HepG2 (cell line): ENCODE measurements at regions not wholly inside any gene's neighbourhood (a gene's known extent, or its start where the extent isn't known, plus 50 kb on each side); places are given as distances from the start of the nearest gene placed in this dataset.

Source experiments
- ATAC-seq: fragments of 200-7000 bp; cut with Tn5 transposase; 3 replicates; pipeline ENCODE4 v1.9.1; 2020; ENCODE audit warnings: mild to moderate bottlenecking, moderate library complexity
- BruUV-seq: library from RNA; stranded (reverse); fragments of 400-500 nt; replicated peaks from 2 replicates; lab custom pipeline; 2021; lab: Mats Ljungman, UMichigan
- CTCF ChIA-PET: fragments of 300-600 bp; formaldehyde crosslinking; extraction: SDS; loops from one replicate; lab custom pipeline; 2021; ENCODE audit warnings: low total read pairs, inconsistent platforms, low intra/inter-chr PET ratio; lab: Yijun Ruan, JAX
- POLR2A ChIA-PET: fragments of 350-600 bp; sonication (Branson Sonifier 250); formaldehyde crosslinking; loops from one replicate; lab custom pipeline; 2020; ENCODE audit warnings: antibody characterized with exemption, inconsistent platforms; lab: Yijun Ruan, JAX
- DNase-seq: peaks from one replicate; pipeline ENCODE4 v3.0.0-alpha.2; 2015; ENCODE audit warnings: low spot score
- FAIRE-seq: peaks from 3 replicates; lab custom pipeline; 2011; peaks lifted over from hg19 to GRCh38; lab: Jason Lieb, UNC
- H2AFZ ChIP-seq: one replicate; pipeline ENCODE4 v1.6.1; 2011; ENCODE audit warnings: low read length, inconsistent platforms
- H3K27ac ChIP-seq: fragments of 300-600 bp; 3 replicates; pipeline ENCODE4 v1.8.0; 2011; ENCODE audit warnings: mixed run types, mild to moderate bottlenecking, mixed read lengths, low read length, inconsistent platforms; ENCODE audit not compliant: insufficient read depth; ENCODE audit errors: extremely low read length
- H3K27me3 ChIP-seq, 2 experiments: fragments of 200-600 bp in 1 of 2; 2 replicates in 1 of 2; 3 replicates in 1 of 2; pipeline versions ENCODE4 v1.6.0 to v1.8.0; 2011; ENCODE audit warnings: low read length in 2 of 2, mild to moderate bottlenecking in 2 of 2, moderate library complexity in 2 of 2, inconsistent platforms in 1 of 2; ENCODE audit not compliant: insufficient read depth in 2 of 2, control insufficient read depth in 1 of 2
- H3K36me3 ChIP-seq, 2 experiments: fragments of 200-600 bp in 1 of 2; replicated peaks in 1 of 2; 2 replicates in 1 of 2; 3 replicates in 1 of 2; pipeline versions ENCODE4 v1.5.1 to v1.8.0; 2011; ENCODE audit warnings: low read length in 2 of 2, inconsistent platforms in 1 of 2; ENCODE audit not compliant: insufficient read depth in 2 of 2, control insufficient read depth in 1 of 2
- H3K4me1 ChIP-seq: 2 replicates; pipeline ENCODE4 v1.5.1; 2012; ENCODE audit warnings: low read length, inconsistent platforms; ENCODE audit not compliant: insufficient read depth
- H3K4me2 ChIP-seq: 2 replicates; pipeline ENCODE4 v1.6.0; 2011; ENCODE audit warnings: low read depth, low read length, inconsistent platforms
- H3K4me3 ChIP-seq, 3 experiments: fragments of 200-600 bp in 1 of 3; sonication (generic), shearing (Covaris generic) in 1 of 3; replicated peaks in 1 of 3; 2 replicates each; pipeline ENCODE4 v1.5.1; 2011 to 2016; ENCODE audit warnings: low read length in 3 of 3, inconsistent platforms in 2 of 3, low read depth in 2 of 3, mild to moderate bottlenecking in 2 of 3, control low read depth in 1 of 3, mixed read lengths in 1 of 3; ENCODE audit not compliant: insufficient read depth in 1 of 3
- H3K79me2 ChIP-seq: one replicate; pipeline ENCODE4 v1.6.1; 2011; ENCODE audit warnings: low read length, inconsistent platforms; ENCODE audit not compliant: insufficient read depth
- H3K9ac ChIP-seq: 2 replicates; pipeline ENCODE4 v1.6.0; 2011; ENCODE audit warnings: mild to moderate bottlenecking, low read depth, low read length, inconsistent platforms; ENCODE audit not compliant: insufficient read depth
- H3K9me3 ChIP-seq: 2 replicates; pipeline ENCODE4 v1.5.1; 2012; ENCODE audit warnings: mild to moderate bottlenecking, low read length
- H4K20me1 ChIP-seq: 2 replicates; pipeline ENCODE4 v1.6.0; 2011; ENCODE audit warnings: inconsistent platforms, mild to moderate bottlenecking, low read length, moderate library complexity; ENCODE audit not compliant: insufficient read depth
- CBFB ChIP-seq: sonication (generic); formaldehyde crosslinking; IDR thresholded peaks from 2 replicates; pipeline ENCODE4 v1.4.0; 2020; ENCODE audit warnings: missing genetic modification reagents
- ETV6 ChIP-seq: sonication (generic); formaldehyde crosslinking; conservative IDR thresholded peaks from 2 replicates; pipeline ENCODE4 v1.4.0; 2020; ENCODE audit warnings: missing genetic modification reagents
- FOXK1 ChIP-seq: sonication (generic); formaldehyde crosslinking; IDR thresholded peaks from 2 replicates; pipeline ENCODE4 v1.4.0; 2020; ENCODE audit warnings: low read depth, missing genetic modification reagents, borderline replicate concordance
- NCOA1 ChIP-seq: sonication (generic); formaldehyde crosslinking; IDR thresholded peaks from 2 replicates; pipeline ENCODE4 v1.9.0; 2021; ENCODE audit warnings: missing genetic modification reagents
- NRL ChIP-seq: sonication (generic); formaldehyde crosslinking; IDR thresholded peaks from 2 replicates; pipeline ENCODE4 v1.5.0; 2020; ENCODE audit warnings: missing genetic modification reagents, mild to moderate bottlenecking, moderate library complexity, borderline replicate concordance
- RAD51 ChIP-seq: fragments of 450-650 bp; IDR thresholded peaks from 2 replicates; pipeline ENCODE4 v1.6.1; 2016; ENCODE audit warnings: borderline replicate concordance
- RARA ChIP-seq: IDR thresholded peaks from 2 replicates; pipeline ENCODE4 v1.6.1; 2016; ENCODE audit warnings: missing genetic modification reagents, missing compliant biosample characterization
- ZNF546 ChIP-seq: sonication (generic); formaldehyde crosslinking; conservative IDR thresholded peaks from 2 replicates; pipeline ENCODE4 v1.8.1; 2023; ENCODE audit warnings: mild to moderate bottlenecking, missing genetic modification reagents
- WGBS: methylation state at CpG from one replicate; pipeline ENCODE4 v1.1.6; 2017; ENCODE audit warnings: low lambda C conversion rate; 5-methylcytosine and 5-hydroxymethylcytosine counted together
- in situ Hi-C: cut with HindIII; loops from 2 replicates; pipeline ENCODE4 v1.10.0; 2017; ENCODE audit warnings: low pct_unique_long_range_greater_than_20kb; ENCODE audit not compliant: extremely low pct_ligation_motif_present
- intact Hi-C: fragments of 100-400 bp; cut with micrococcal nuclease; formaldehyde crosslinking; loops from one replicate; pipeline ENCODE4 v1.10.0; 2022; ENCODE audit not compliant: unreplicated experiment
- TF ChIP-seq, protein P1 (sequence below): sonication (generic); formaldehyde crosslinking; IDR thresholded peaks from 2 replicates; pipeline ENCODE4 v1.5.0; 2020; ENCODE audit warnings: mild to moderate bottlenecking, missing genetic modification reagents

DNA sequence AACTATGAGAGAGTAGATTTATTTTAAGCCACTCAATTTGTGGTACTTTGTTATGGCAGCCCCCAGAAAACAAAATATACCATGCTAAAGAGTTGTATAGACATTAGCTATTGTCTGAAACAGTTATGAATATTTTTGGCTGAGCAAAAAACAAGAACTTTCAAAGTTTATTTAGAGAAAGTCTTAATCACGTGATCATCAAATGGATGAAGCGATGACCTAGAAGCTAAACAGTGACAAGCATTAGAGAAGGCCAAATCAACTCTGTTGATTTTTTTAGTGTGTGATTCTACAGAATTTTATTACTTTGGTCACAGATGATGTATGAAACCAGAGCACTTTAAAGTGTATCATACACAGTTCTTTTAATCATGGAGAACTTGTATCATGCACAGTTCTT is 1247.9 kb upstream of the MAP3K7 start:
- H3K9me3 ChIP-seq: no peaks in the 10 kb centered on the region
- 0% methylated on average over 2 of the region's 2 CpGs for WGBS
- CTCF ChIA-PET: no interaction called here
- H3K9ac ChIP-seq: no peak overlapping the region
- DNase-seq: no peak
- no peaks in the 10 kb centered on the region for H3K79me2 ChIP-seq
- FAIRE-seq: no peak
- BruUV-seq: no TSS peak
- no peak overlapping the region for H3K4me2 ChIP-seq
- TF ChIP-seq ETV6 (CRISPR knock-in tag): no peak
- TF ChIP-seq ZNF546 (CRISPR knock-in tag): no peak
- TF ChIP-seq, protein P1, sequence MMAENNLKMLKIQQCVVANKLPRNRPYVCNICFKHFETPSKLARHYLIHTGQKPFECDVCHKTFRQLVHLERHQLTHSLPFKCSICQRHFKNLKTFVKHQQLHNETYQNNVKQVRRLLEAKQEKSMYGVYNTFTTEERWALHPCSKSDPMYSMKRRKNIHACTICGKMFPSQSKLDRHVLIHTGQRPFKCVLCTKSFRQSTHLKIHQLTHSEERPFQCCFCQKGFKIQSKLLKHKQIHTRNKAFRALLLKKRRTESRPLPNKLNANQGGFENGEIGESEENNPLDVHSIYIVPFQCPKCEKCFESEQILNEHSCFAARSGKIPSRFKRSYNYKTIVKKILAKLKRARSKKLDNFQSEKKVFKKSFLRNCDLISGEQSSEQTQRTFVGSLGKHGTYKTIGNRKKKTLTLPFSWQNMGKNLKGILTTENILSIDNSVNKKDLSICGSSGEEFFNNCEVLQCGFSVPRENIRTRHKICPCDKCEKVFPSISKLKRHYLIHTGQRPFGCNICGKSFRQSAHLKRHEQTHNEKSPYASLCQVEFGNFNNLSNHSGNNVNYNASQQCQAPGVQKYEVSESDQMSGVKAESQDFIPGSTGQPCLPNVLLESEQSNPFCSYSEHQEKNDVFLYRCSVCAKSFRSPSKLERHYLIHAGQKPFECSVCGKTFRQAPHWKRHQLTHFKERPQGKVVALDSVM (CRISPR knock-in tag): no peak
- TF ChIP-seq NRL (CRISPR knock-in tag): no peak
- no peak for TF ChIP-seq NCOA1 (CRISPR knock-in tag)
- peak; percentile 74; the same call in 1 of the 2 replicates for TF ChIP-seq RAD51
- TF ChIP-seq RARA (CRISPR knock-in tag): no peak
- TF ChIP-seq FOXK1 (CRISPR knock-in tag): no peak
- TF ChIP-seq CBFB (CRISPR knock-in tag): no peak
- intact Hi-C loops (no loop called here), in situ Hi-C loops (no loop called here)
- POLR2A ChIA-PET: no interaction called here
- ATAC-seq: no peak
- H3K36me3 ChIP-seq: no peaks in the 10 kb centered on the region
- no peak overlapping the region for H3K4me3 ChIP-seq
- no peak overlapping the region for H3K27ac ChIP-seq
- no peak overlapping the region for H2AFZ ChIP-seq
- no peaks in the 10 kb centered on the region for H3K4me1 ChIP-seq
- no peaks in the 10 kb centered on the region for H4K20me1 ChIP-seq
- H3K27me3 ChIP-seq: no peaks in the 10 kb centered on the region
